IgD-negative memory B cell (primary cell): ENCODE measurements at regions not wholly inside any gene's neighbourhood (a gene's known extent, or its start where the extent isn't known, plus 50 kb on each side); places are given as distances from the start of the nearest gene placed in this dataset.

Experiments
- H3K27ac Mint-ChIP-seq, 3 donors: one replicate each; pipeline ENCODE4 v1.8.0; 2020 to 2022; ENCODE audit warnings: mild to moderate bottlenecking in 3 of 3, mixed read lengths in 3 of 3, moderate library complexity in 1 of 3
- H3K27me3 Mint-ChIP-seq: one replicate; pipeline ENCODE4 v1.8.0; 2021; ENCODE audit warnings: mixed read lengths
- H3K36me3 Mint-ChIP-seq: one replicate; pipeline ENCODE4 v1.8.0; 2020; ENCODE audit warnings: mild to moderate bottlenecking, mixed read lengths
- H3K4me1 Mint-ChIP-seq, 3 donors: one replicate each; pipeline ENCODE4 v1.8.0; 2020 to 2022; ENCODE audit warnings: mixed read lengths in 3 of 3, mild to moderate bottlenecking in 1 of 3
- H3K4me3 Mint-ChIP-seq, 4 donors: one replicate each; pipeline ENCODE4 v1.8.0; 2020 to 2022; ENCODE audit warnings: mild to moderate bottlenecking in 4 of 4, mixed read lengths in 4 of 4, moderate library complexity in 3 of 4
- H3K9me3 Mint-ChIP-seq, 3 donors: one replicate each; pipeline ENCODE4 v1.8.0; 2020 to 2021; ENCODE audit warnings: mixed read lengths in 3 of 3, mild to moderate bottlenecking in 1 of 3

GRCh38 chr13:31929031-31929770 is 102.4 kb upstream of the FRY start:
- Mint-ChIP-seq H3K36me3 (no peaks in the 10 kb centered on the region), H3K4me1 (peaks cover 5 to 9% (median 6%) of the 10 kb centered on the region in 3 donors), H3K27ac (no peak overlapping the region), H3K9me3 (peaks cover 0 to 2% (median 0%) of the 10 kb centered on the region in 3 donors), H3K27me3 (no peaks in the 10 kb centered on the region), H3K4me3 (no peak overlapping the region)

GRCh38 chr13:31930490-31930889 is 101.1 kb upstream of the FRY start:
- Mint-ChIP-seq H3K36me3 (no peaks in the 10 kb centered on the region), H3K27me3 (no peaks in the 10 kb centered on the region), H3K9me3 (peaks cover 0 to 2% (median 0%) of the 10 kb centered on the region in 3 donors), H3K4me3 (no peak overlapping the region), H3K4me1 (peaks cover 5 to 9% (median 6%) of the 10 kb centered on the region in 3 donors), H3K27ac (no peak overlapping the region)

DNA sequence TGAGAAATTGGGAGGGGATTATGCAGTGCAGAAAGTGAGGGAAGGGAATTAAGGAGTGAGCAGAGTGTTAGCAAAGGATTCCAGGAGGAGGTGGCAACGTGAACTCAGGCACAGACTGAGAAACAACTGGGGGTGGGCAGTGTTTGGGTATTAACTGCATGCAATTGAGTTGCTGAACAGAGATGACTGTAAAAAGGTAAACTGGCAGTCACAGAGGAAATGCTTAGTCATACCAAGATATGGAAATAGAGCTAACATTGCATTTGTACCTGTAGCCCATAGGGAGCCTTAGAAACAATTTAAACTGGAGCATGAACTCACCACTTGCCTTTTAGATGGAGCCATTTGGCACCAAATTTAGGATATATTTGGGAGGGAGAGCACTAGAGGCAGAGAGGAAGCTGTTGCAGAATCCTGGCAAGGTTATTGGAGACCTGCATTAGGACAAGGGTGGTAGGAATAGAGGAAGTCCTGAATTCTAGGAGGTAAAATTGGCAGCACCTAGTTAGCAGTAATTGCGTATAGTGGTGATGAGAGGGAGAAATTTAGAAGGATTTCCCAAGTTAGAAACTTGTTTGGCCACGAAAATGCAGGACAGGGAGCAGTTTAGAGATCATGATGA is 100.6 kb upstream of the FRY start:
- Mint-ChIP-seq H3K4me3 (no peak overlapping the region), H3K27ac (no peak overlapping the region), H3K36me3 (no peaks in the 10 kb centered on the region), H3K4me1 (peaks cover 5 to 9% (median 6%) of the 10 kb centered on the region in 3 donors), H3K9me3 (peaks cover 0 to 2% (median 0%) of the 10 kb centered on the region in 3 donors), H3K27me3 (no peaks in the 10 kb centered on the region)

- Mint-ChIP-seq H3K27me3 (peaks cover 4% of the 10 kb centered on the region), H3K27ac (no peak overlapping the region), H3K36me3 (no peaks in the 10 kb centered on the region), H3K9me3 (peaks cover 0 to 2% (median 2%) of the 10 kb centered on the region in 3 donors), H3K4me1 (no peaks in the 10 kb centered on the region), H3K4me3 (no peak overlapping the region)
Observed at GRCh38 chr13:31937436-31937835, 94.1 kb upstream of the FRY start.

DNA sequence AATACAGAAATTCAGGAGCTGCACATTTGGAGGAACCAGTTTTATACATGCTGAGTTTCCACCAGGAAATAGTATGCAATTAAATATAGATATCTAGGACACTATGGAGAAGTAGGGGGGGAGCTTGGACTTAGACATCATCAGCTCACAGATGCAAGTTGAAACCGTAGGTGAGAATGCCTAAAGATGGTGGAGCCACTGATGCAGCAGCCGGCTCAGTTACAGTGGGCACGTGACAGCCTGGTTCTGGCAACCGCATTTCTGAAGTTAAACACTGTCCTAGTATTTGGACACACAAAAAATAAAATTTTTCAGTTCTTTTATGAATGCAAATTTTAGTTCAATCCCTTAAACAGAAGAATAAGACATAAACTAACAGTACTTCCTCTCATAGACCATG is 91.5 kb upstream of the FRY start:
- Mint-ChIP-seq H3K36me3 (no peaks in the 10 kb centered on the region), H3K9me3 (peaks cover 0 to 2% (median 0%) of the 10 kb centered on the region in 3 donors), H3K4me3 (no peak overlapping the region), H3K27me3 (peaks cover 5% of the 10 kb centered on the region), H3K4me1 (no peaks in the 10 kb centered on the region), H3K27ac (no peak overlapping the region)

DNA sequence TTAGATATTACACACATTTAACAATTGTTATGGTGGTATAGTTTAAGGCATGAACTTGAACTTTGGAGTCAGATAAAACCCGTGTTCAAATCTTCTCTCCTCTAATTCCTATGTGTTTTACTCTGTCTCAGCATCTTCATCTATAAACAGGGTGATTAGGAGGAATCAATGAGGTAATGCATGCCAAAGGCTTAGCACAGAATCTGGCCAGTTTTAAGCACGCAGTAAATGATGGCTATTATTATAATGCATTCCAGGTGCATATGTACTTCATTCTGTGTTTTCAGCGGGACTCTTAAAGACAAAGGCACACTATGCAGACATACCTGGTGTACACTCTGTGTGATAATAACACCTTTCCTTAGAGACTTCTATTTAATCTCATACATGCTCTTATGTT is 88.0 kb upstream of the FRY start:
- Mint-ChIP-seq H3K27ac (no peak overlapping the region), H3K4me3 (no peak overlapping the region), H3K36me3 (no peaks in the 10 kb centered on the region), H3K4me1 (peaks cover 0 to 4% (median 0%) of the 10 kb centered on the region in 3 donors), H3K9me3 (peaks cover 0 to 2% (median 0%) of the 10 kb centered on the region in 3 donors), H3K27me3 (peaks cover 5% of the 10 kb centered on the region)

DNA sequence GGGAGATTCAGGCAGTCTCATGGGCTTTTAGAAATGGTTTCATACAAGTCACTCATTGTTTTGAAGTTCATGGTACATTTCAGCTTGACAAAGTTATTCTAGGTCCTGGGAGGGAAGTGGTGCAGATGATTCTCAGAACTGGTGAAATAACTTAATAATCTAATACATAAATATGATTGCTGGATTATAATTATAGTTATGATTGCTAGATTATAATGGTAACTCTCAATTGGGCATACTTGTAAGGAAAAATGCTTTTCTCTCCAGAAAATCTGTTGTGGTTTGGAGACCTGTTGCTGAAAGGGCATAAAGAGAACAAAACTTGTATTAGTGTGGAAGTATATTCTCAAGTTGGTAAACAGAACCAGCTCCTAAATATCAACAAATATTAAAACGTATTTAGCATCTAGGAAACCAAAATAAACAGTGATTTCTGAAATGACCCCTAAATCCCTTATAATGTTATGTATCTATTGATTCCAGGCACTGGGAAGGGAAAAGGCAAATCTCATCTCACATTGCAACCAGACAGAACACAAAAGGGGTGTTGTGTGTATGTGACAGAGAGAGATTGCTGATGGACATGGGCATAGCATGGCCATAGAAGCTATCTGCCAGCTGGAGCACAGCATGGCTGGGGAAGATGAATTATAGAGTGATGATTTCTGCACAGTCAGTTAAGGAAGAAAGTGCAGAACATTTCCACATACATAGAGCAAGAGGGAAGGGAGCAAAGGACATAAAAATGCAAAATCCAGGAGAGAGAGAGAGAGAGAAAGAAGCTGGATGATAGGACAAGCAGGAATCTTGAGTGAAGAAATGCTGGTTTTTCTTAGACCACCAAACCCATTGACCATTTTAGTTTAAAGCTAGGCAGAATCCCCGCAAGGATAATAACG is 87.1 kb upstream of the FRY start:
- Mint-ChIP-seq H3K27me3 (peaks cover 4% of the 10 kb centered on the region), H3K36me3 (peaks cover 2% of the 10 kb centered on the region), H3K27ac (no peak overlapping the region), H3K9me3 (peaks cover 0 to 2% (median 0%) of the 10 kb centered on the region in 3 donors), H3K4me1 (peaks cover 0 to 4% (median 0%) of the 10 kb centered on the region in 3 donors), H3K4me3 (no peak overlapping the region)

DNA sequence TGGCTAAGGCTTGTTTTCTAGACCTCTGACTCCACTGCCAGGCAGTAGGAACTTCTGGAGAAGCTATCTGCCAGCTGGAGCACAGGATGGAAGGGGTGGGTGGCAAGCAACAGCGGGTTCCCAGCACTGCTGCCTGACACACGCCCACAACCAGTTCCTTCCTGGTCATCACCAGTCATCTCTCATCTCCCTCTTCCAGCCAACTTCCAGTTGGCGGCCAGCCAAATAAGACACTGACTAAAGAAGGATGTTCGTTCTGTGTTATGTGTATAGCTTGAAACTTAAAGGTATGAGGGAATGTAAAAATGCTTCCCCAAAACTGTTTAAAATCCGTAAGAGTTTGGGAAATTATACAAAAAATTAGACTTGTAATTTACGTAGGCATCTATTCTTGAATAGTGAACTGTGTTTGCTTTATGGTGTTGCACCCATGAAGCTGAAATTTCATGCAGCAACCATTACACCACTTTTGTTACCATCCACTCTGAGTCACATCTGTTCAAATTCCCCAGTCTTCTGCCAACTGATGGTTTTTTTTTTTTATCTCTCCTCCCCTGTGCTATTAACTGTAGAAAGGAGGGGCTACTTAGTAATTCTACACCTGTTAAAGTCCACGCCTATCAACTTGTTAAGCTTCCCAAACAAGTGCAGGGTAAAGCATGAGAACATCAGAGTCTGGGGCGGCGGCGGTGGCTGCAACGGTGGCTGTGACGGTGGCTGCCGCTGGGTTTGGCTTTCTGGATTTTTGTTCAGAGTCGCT is 86.2 kb upstream of the FRY start:
- no peaks in the 10 kb centered on the region for H3K9me3 Mint-ChIP-seq
- peaks cover 2% of the 10 kb centered on the region for H3K27me3 Mint-ChIP-seq
- no peak overlapping the region for H3K4me3 Mint-ChIP-seq
- H3K4me1 Mint-ChIP-seq, result peaks cover 0 to 6% (median 4%) of the 10 kb centered on the region in 3 donors
- no peak overlapping the region for H3K27ac Mint-ChIP-seq
- peaks cover 2% of the 10 kb centered on the region for H3K36me3 Mint-ChIP-seq

- H3K36me3 Mint-ChIP-seq, result peaks cover 2% of the 10 kb centered on the region
- H3K27ac Mint-ChIP-seq, result no peak overlapping the region
- H3K4me3 Mint-ChIP-seq, result no peak overlapping the region
- peaks cover 4 to 12% (median 11%) of the 10 kb centered on the region in 3 donors for H3K4me1 Mint-ChIP-seq
- H3K9me3 Mint-ChIP-seq, result no peaks in the 10 kb centered on the region
- H3K27me3 Mint-ChIP-seq, result peaks cover 2% of the 10 kb centered on the region
Observed at GRCh38 chr13:31946091-31946770, 85.3 kb upstream of the FRY start.

GRCh38 chr13:31947105-31947504 is 84.5 kb upstream of the FRY start:
- Mint-ChIP-seq H3K27me3 (peaks cover 2% of the 10 kb centered on the region), H3K36me3 (peaks cover 2% of the 10 kb centered on the region), H3K9me3 (no peaks in the 10 kb centered on the region), H3K4me3 (no peak overlapping the region), H3K4me1 (peaks cover 6 to 14% (median 12%) of the 10 kb centered on the region in 3 donors), H3K27ac (no peak overlapping the region)

GRCh38 chr13:31947506-31947905 is 84.1 kb upstream of the FRY start:
- Mint-ChIP-seq H3K36me3 (peaks cover 2% of the 10 kb centered on the region), H3K9me3 (no peaks in the 10 kb centered on the region), H3K4me1 (peaks cover 6 to 14% (median 12%) of the 10 kb centered on the region in 3 donors), H3K4me3 (no peak overlapping the region), H3K27ac (no peak overlapping the region), H3K27me3 (peaks cover 2% of the 10 kb centered on the region)

DNA sequence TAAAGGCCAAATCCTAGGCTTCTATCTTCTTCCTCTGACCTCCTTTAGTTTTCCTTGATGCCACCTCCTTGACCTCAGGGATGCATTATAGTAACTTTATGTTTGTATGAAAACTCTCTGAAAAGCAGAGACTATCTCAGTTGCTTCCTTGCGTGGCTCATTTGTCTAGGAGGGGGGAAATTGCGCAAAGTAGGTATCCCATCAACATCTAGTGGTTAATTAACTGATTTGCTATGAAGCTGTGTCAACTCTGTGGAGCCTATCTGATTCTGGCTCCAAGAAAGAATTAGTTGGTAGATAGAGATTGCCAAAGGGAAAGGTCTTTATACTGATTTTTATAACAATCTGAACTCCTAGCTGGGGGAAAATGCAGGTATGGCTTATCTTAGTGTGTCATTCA is 82.1 kb upstream of the FRY start:
- Mint-ChIP-seq H3K9me3 (no peaks in the 10 kb centered on the region), H3K27ac (no peak overlapping the region), H3K4me3 (no peak overlapping the region), H3K27me3 (peaks cover 2% of the 10 kb centered on the region), H3K36me3 (peaks cover 3% of the 10 kb centered on the region), H3K4me1 (peaks cover 6 to 14% (median 12%) of the 10 kb centered on the region in 3 donors)

- peaks cover 6 to 14% (median 12%) of the 10 kb centered on the region in 3 donors for H3K4me1 Mint-ChIP-seq
- H3K27me3 Mint-ChIP-seq, result no peaks in the 10 kb centered on the region
- H3K4me3 Mint-ChIP-seq, result peak overlapping the region in 1 of 4 donors; percentile 70
- no peaks in the 10 kb centered on the region for H3K9me3 Mint-ChIP-seq
- H3K36me3 Mint-ChIP-seq, result peaks cover 3% of the 10 kb centered on the region
- peak overlapping the region in 1 of 3 donors; percentile 94 for H3K27ac Mint-ChIP-seq
Observed at GRCh38 chr13:31950111-31950815, 81.3 kb upstream of the FRY start.
